HCT116 (cell line): ENCODE measurements at regions not wholly inside any gene's neighbourhood (a gene's known extent, or its start where the extent isn't known, plus 50 kb on each side); places are given as distances from the start of the nearest gene placed in this dataset.

Source experiments
- ATF3 ChIP-seq: IDR thresholded peaks from 2 replicates; pipeline ENCODE4 v1.6.1; 2012
- CTCF ChIP-seq, 3 experiments: fragments of 200-600 bp in 1 of 3; sonication (generic) in 1 of 3; IDR thresholded peaks in 2 of 3; conservative IDR thresholded peaks in 1 of 3; 2 replicates each; pipeline ENCODE4 v1.5.1; 2012 to 2017; ENCODE audit warnings: low read depth in 2 of 3, low read length in 2 of 3, antibody characterized with exemption in 1 of 3, borderline replicate concordance in 1 of 3, control low read depth in 1 of 3, mild to moderate bottlenecking in 1 of 3, mixed read lengths in 1 of 3, mixed run types in 1 of 3, moderate library complexity in 1 of 3; ENCODE audit not compliant: insufficient read depth in 1 of 3
- EZH2 ChIP-seq: fragments of 200-600 bp; sonication (generic); IDR thresholded peaks from 2 replicates; pipeline ENCODE4 v1.6.1; 2017; ENCODE audit warnings: antibody characterized with exemption, mixed run types
- EZH2phosphoT487 ChIP-seq: fragments of 200-600 bp; IDR thresholded peaks from 2 replicates; pipeline ENCODE4 v1.6.1; 2018; ENCODE audit warnings: antibody characterized with exemption, borderline replicate concordance
- MAX ChIP-seq: IDR thresholded peaks from 2 replicates; pipeline ENCODE4 v1.6.1; 2012
- POLR2A ChIP-seq: IDR thresholded peaks from 2 replicates; pipeline ENCODE4 v1.7.0; 2011; ENCODE audit warnings: borderline replicate concordance; ENCODE audit not compliant: insufficient read depth, insufficient read length; ENCODE audit errors: extremely low read depth
- POLR2AphosphoS5 ChIP-seq: IDR thresholded peaks from 2 replicates; pipeline ENCODE4 v1.6.1; 2011; ENCODE audit warnings: mild to moderate bottlenecking, low read depth, low read length, moderate library complexity
- RAD21 ChIP-seq: IDR thresholded peaks from 2 replicates; pipeline ENCODE4 v1.6.1; 2012; ENCODE audit warnings: low read depth, mild to moderate bottlenecking
- REST ChIP-seq: IDR thresholded peaks from 2 replicates; pipeline ENCODE4 v1.6.1; 2012; ENCODE audit warnings: low read depth
- SIN3A ChIP-seq: IDR thresholded peaks from 2 replicates; pipeline ENCODE4 v1.6.1; 2012; ENCODE audit warnings: low read depth
- SRF ChIP-seq: IDR thresholded peaks from 2 replicates; pipeline ENCODE4 v1.6.1; 2012; ENCODE audit warnings: low read depth
- TCF7L2 ChIP-seq: IDR thresholded peaks from 2 replicates; pipeline ENCODE4 v1.7.0; 2011; ENCODE audit warnings: borderline replicate concordance, inconsistent platforms; ENCODE audit not compliant: insufficient read depth, insufficient read length; ENCODE audit errors: extremely low read depth
- YY1 ChIP-seq: IDR thresholded peaks from 2 replicates; pipeline ENCODE4 v1.6.1; 2011; ENCODE audit warnings: low read length, low read depth, moderate library complexity, mild to moderate bottlenecking; ENCODE audit not compliant: insufficient replicate concordance; ENCODE audit errors: extremely low read depth
- ZNF274 ChIP-seq: fragments of 200-500 bp; sonication (Bioruptor generic); IDR thresholded peaks from 2 replicates; pipeline ENCODE4 v1.6.1; 2014; ENCODE audit warnings: mild to moderate bottlenecking, low read depth, low read length, inconsistent platforms

GRCh38 chr2:82875858-82876257 is 1583.2 kb downstream of the SUCLG1 start:
- no peak for TF ChIP-seq CTCF (IDR thresholded peaks at IDR 0.05 in 2 of 3, conservative IDR thresholded peaks at IDR 0.05 in 1 of 3; ENCODE audit: borderline replicate concordance in 1 of 3, insufficient read depth in 1 of 3, low read depth in 2 of 3, low read length in 2 of 3)
- no peak for TF ChIP-seq POLR2AphosphoS5
- TF ChIP-seq ZNF274, result no peak
- TF ChIP-seq EZH2phosphoT487, result no peak
- no peak for TF ChIP-seq EZH2
- no peak for TF ChIP-seq RAD21
- TF ChIP-seq POLR2A, result no peak
- TF ChIP-seq TCF7L2, result no peak
- TF ChIP-seq SRF, result no peak
- no peak for TF ChIP-seq ATF3
- no peak for TF ChIP-seq SIN3A
- TF ChIP-seq MAX, result no peak
- no peak for TF ChIP-seq YY1
- no peak for TF ChIP-seq REST
